CD4-positive, CD25-positive, alpha-beta regulatory T cell (primary cell): ENCODE measurements at regions not wholly inside any gene's neighbourhood (a gene's known extent, or its start where the extent isn't known, plus 50 kb on each side); places are given as distances from the start of the nearest gene placed in this dataset.

Experiments
- ATAC-seq, 2 donors: fragments of 150-1000 bp; cut with Tn5 transposase; one replicate each; pipeline ENCODE4 v1.10.0; 2021; ENCODE audit warnings: low read depth in 2 of 2, moderate number of reproducible peaks in 2 of 2, moderate library complexity in 1 of 2
- DNase-seq, 3 donors: peaks; one replicate each; pipeline versions ENCODE4 v3.0.0 to v3.0.0-alpha.2; 2012 to 2022; ENCODE audit warnings: mixed read lengths in 1 of 3
- H3K27ac ChIP-seq: one replicate; pipeline ENCODE4 v1.7.0; 2013; ENCODE audit warnings: mild to moderate bottlenecking, low read length; ENCODE audit not compliant: insufficient read depth, poor library complexity, severe bottlenecking
- H3K27me3 ChIP-seq: one replicate; pipeline ENCODE4 v1.7.0; 2013; ENCODE audit warnings: low read length; ENCODE audit not compliant: control insufficient read depth, insufficient read depth
- H3K36me3 ChIP-seq: one replicate; pipeline ENCODE4 v1.7.0; 2013; ENCODE audit warnings: mild to moderate bottlenecking, low read length, moderate library complexity; ENCODE audit not compliant: control insufficient read depth, insufficient read depth
- H3K4me1 ChIP-seq: 2 replicates; pipeline ENCODE4 v1.7.0; 2013; ENCODE audit warnings: mild to moderate bottlenecking, low read length; ENCODE audit not compliant: insufficient read depth, control insufficient read depth, poor library complexity, severe bottlenecking
- H3K4me3 ChIP-seq: one replicate; pipeline ENCODE4 v1.7.0; 2013; ENCODE audit warnings: low read depth, mild to moderate bottlenecking, low read length, moderate library complexity
- H3K9me3 ChIP-seq, 2 experiments: 1 replicate in 1 of 2; 2 replicates in 1 of 2; pipeline ENCODE4 v1.7.0; 2013; ENCODE audit warnings: low read length in 2 of 2, mild to moderate bottlenecking in 1 of 2, moderate library complexity in 1 of 2; ENCODE audit not compliant: control insufficient read depth in 2 of 2
- H3K27ac Mint-ChIP-seq, 3 donors: one replicate each; pipeline ENCODE4 v1.8.0; 2020 to 2022; ENCODE audit warnings: mild to moderate bottlenecking in 3 of 3, mixed read lengths in 3 of 3, moderate library complexity in 2 of 3
- H3K27me3 Mint-ChIP-seq: one replicate; pipeline ENCODE4 v1.8.0; 2022; ENCODE audit warnings: mild to moderate bottlenecking, mixed read lengths
- H3K36me3 Mint-ChIP-seq: one replicate; pipeline ENCODE4 v1.8.0; 2020; ENCODE audit warnings: mixed read lengths
- H3K4me1 Mint-ChIP-seq, 4 donors: one replicate each; pipeline ENCODE4 v1.8.0; 2020 to 2022; ENCODE audit warnings: mixed read lengths in 4 of 4, mild to moderate bottlenecking in 1 of 4
- H3K4me3 Mint-ChIP-seq, 4 donors: one replicate each; pipeline ENCODE4 v1.8.0; 2020 to 2022; ENCODE audit warnings: mild to moderate bottlenecking in 4 of 4, mixed read lengths in 4 of 4, moderate library complexity in 3 of 4
- H3K9me3 Mint-ChIP-seq, 7 donors: one replicate each; pipeline ENCODE4 v1.8.0; 2020 to 2022; ENCODE audit warnings: mixed read lengths in 7 of 7, mild to moderate bottlenecking in 3 of 7, moderate library complexity in 2 of 7

- Mint-ChIP-seq H3K27me3 (no peaks in the 10 kb centered on the region), H3K9me3 (peaks cover 0 to 18% (median 9%) of the 10 kb centered on the region in 7 donors), H3K27ac (no peak overlapping the region), H3K4me1 (no peaks in the 10 kb centered on the region), H3K36me3 (no peaks in the 10 kb centered on the region), H3K4me3 (no peak overlapping the region)
- no peaks in the 10 kb centered on the region for H3K9me3 ChIP-seq
- no peak overlapping the region for H3K27ac ChIP-seq
- H3K27me3 ChIP-seq: no peaks in the 10 kb centered on the region
- DNase-seq: no peak
- H3K36me3 ChIP-seq: no peaks in the 10 kb centered on the region
- no peak overlapping the region for H3K4me3 ChIP-seq
- no peak for ATAC-seq
- H3K4me1 ChIP-seq: no peaks in the 10 kb centered on the region
These were observed 2199.4 kb upstream of the PCDH20 start for GRCh38 chr13:63614874-63615612.

GRCh38 chr13:63607153-63607552 lies 2191.5 kb upstream of the PCDH20 start:
- no peaks in the 10 kb centered on the region for H3K27me3 ChIP-seq
- Mint-ChIP-seq H3K4me3 (no peak overlapping the region), H3K36me3 (no peaks in the 10 kb centered on the region), H3K27ac (no peak overlapping the region), H3K4me1 (no peaks in the 10 kb centered on the region), H3K9me3 (peaks cover 0 to 28% (median 12%) of the 10 kb centered on the region in 7 donors), H3K27me3 (no peaks in the 10 kb centered on the region)
- peaks cover 11 to 18% of the 10 kb centered on the region in 2 experiments for H3K9me3 ChIP-seq
- H3K36me3 ChIP-seq: no peaks in the 10 kb centered on the region
- H3K4me3 ChIP-seq: no peak overlapping the region
- DNase-seq: no peak
- no peaks in the 10 kb centered on the region for H3K4me1 ChIP-seq
- H3K27ac ChIP-seq: no peak overlapping the region
- no peak for ATAC-seq

- Mint-ChIP-seq H3K36me3 (no peaks in the 10 kb centered on the region), H3K27ac (no peak overlapping the region), H3K4me1 (no peaks in the 10 kb centered on the region), H3K9me3 (peaks cover 5 to 34% (median 14%) of the 10 kb centered on the region in 7 donors), H3K27me3 (no peaks in the 10 kb centered on the region), H3K4me3 (no peak overlapping the region)
- H3K36me3 ChIP-seq: no peaks in the 10 kb centered on the region
- ATAC-seq (no peak), DNase-seq (no peak)
- H3K9me3 ChIP-seq: peaks cover 11 to 18% of the 10 kb centered on the region in 2 experiments
- H3K27me3 ChIP-seq: no peaks in the 10 kb centered on the region
- no peaks in the 10 kb centered on the region for H3K4me1 ChIP-seq
- H3K27ac ChIP-seq: no peak overlapping the region
- H3K4me3 ChIP-seq: no peak overlapping the region
These were observed 2190.3 kb upstream of the PCDH20 start for GRCh38 chr13:63605962-63606361.

GRCh38 chr13:63605403-63605802 lies 2189.8 kb upstream of the PCDH20 start:
- Mint-ChIP-seq H3K27me3 (no peaks in the 10 kb centered on the region), H3K36me3 (no peaks in the 10 kb centered on the region), H3K4me1 (no peaks in the 10 kb centered on the region), H3K9me3 (peaks cover 7 to 34% (median 14%) of the 10 kb centered on the region in 7 donors), H3K4me3 (no peak overlapping the region), H3K27ac (no peak overlapping the region)
- peaks cover 11 to 18% of the 10 kb centered on the region in 2 experiments for H3K9me3 ChIP-seq
- DNase-seq (no peak), ATAC-seq (no peak)
- H3K27ac ChIP-seq: no peak overlapping the region
- no peaks in the 10 kb centered on the region for H3K36me3 ChIP-seq
- H3K27me3 ChIP-seq: no peaks in the 10 kb centered on the region
- H3K4me3 ChIP-seq: no peak overlapping the region
- H3K4me1 ChIP-seq: no peaks in the 10 kb centered on the region

- H3K9me3 ChIP-seq: peaks cover 2 to 3% of the 10 kb centered on the region in 2 experiments
- H3K27ac Mint-ChIP-seq: no peak overlapping the region
- H3K4me1 Mint-ChIP-seq: no peaks in the 10 kb centered on the region
- H3K27ac ChIP-seq: no peak overlapping the region
- H3K36me3 ChIP-seq: no peaks in the 10 kb centered on the region
- no peaks in the 10 kb centered on the region for H3K27me3 ChIP-seq
- DNase-seq: no peak
- H3K9me3 Mint-ChIP-seq: peaks cover 0 to 6% (median under 1%) of the 10 kb centered on the region in 7 donors
- no peaks in the 10 kb centered on the region for H3K4me1 ChIP-seq
- no peaks in the 10 kb centered on the region for H3K36me3 Mint-ChIP-seq
- no peak overlapping the region for H3K4me3 Mint-ChIP-seq
- no peak for ATAC-seq
- no peak overlapping the region for H3K4me3 ChIP-seq
- no peaks in the 10 kb centered on the region for H3K27me3 Mint-ChIP-seq
These were observed 2180.2 kb upstream of the PCDH20 start for GRCh38 chr13:63595811-63596210.

- ATAC-seq (no peak), DNase-seq (no peak)
- Histone ChIP-seq H3K36me3 (no peaks in the 10 kb centered on the region), H3K9me3 (peaks cover 7 to 12% of the 10 kb centered on the region in 2 experiments), H3K4me3 (no peak overlapping the region), H3K27me3 (no peaks in the 10 kb centered on the region), H3K4me1 (no peaks in the 10 kb centered on the region), H3K27ac (no peak overlapping the region)
- H3K36me3 Mint-ChIP-seq: no peaks in the 10 kb centered on the region
- H3K4me1 Mint-ChIP-seq: no peaks in the 10 kb centered on the region
- no peaks in the 10 kb centered on the region for H3K27me3 Mint-ChIP-seq
- H3K4me3 Mint-ChIP-seq: no peak overlapping the region
- no peak overlapping the region for H3K27ac Mint-ChIP-seq
- H3K9me3 Mint-ChIP-seq: peaks cover 0 to 24% (median 9%) of the 10 kb centered on the region in 7 donors
These were observed 2170.8 kb upstream of the PCDH20 start for GRCh38 chr13:63586467-63586866.

- H3K27me3 Mint-ChIP-seq: no peaks in the 10 kb centered on the region
- no peak for ATAC-seq
- Histone ChIP-seq H3K4me3 (no peak overlapping the region), H3K27ac (no peak overlapping the region), H3K27me3 (no peaks in the 10 kb centered on the region), H3K36me3 (no peaks in the 10 kb centered on the region), H3K4me1 (no peaks in the 10 kb centered on the region), H3K9me3 (peaks cover 6 to 11% of the 10 kb centered on the region in 2 experiments)
- no peak for DNase-seq
- H3K36me3 Mint-ChIP-seq: no peaks in the 10 kb centered on the region
- peaks cover 0 to 40% (median 10%) of the 10 kb centered on the region in 7 donors for H3K9me3 Mint-ChIP-seq
- H3K4me1 Mint-ChIP-seq: no peaks in the 10 kb centered on the region
- no peak overlapping the region for H3K27ac Mint-ChIP-seq
- H3K4me3 Mint-ChIP-seq: no peak overlapping the region
These were observed 2163.1 kb upstream of the PCDH20 start for GRCh38 chr13:63578796-63579195.

- H3K4me1 ChIP-seq: no peaks in the 10 kb centered on the region
- H3K4me3 ChIP-seq: no peak overlapping the region
- H3K36me3 ChIP-seq: no peaks in the 10 kb centered on the region
- H3K27me3 ChIP-seq: no peaks in the 10 kb centered on the region
- ATAC-seq: no peak
- H3K9me3 Mint-ChIP-seq: peaks cover 0 to 12% (median 5%) of the 10 kb centered on the region in 7 donors
- no peak for DNase-seq
- H3K36me3 Mint-ChIP-seq: no peaks in the 10 kb centered on the region
- no peak overlapping the region for H3K27ac ChIP-seq
- H3K4me3 Mint-ChIP-seq: no peak overlapping the region
- no peaks in the 10 kb centered on the region for H3K27me3 Mint-ChIP-seq
- H3K4me1 Mint-ChIP-seq: no peaks in the 10 kb centered on the region
- H3K9me3 ChIP-seq: peaks cover 0 to 20% of the 10 kb centered on the region in 2 experiments
- no peak overlapping the region for H3K27ac Mint-ChIP-seq
These were observed 2151.4 kb upstream of the PCDH20 start for GRCh38 chr13:63567031-63567430.
